ENCODE measurements at regions not wholly inside any gene's neighbourhood (a gene's known extent, or its start where the extent isn't known, plus 50 kb on each side); places are given as distances from the start of the nearest gene placed in this dataset.

DNA sequence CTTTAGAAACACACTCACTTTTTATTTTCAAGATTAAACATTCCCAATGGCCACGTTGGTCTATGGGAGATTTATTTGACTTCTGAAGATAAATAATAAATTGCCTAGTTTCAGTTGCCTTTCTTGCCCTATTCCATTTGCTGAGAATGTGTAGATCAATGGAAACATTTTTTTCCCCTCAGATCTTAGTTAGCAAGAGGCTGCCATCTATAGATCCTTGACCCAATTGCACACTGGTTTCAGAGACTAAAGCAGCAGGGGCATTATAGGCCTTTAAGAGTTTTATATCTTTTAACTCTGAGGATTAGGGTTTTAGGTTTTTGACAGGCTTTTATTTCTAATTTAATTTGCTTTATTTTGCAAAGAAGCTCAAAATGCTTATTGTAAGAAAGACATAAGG lies 163.2 kb upstream of the GPR26 start:
- no peak for DNase-seq

DNA sequence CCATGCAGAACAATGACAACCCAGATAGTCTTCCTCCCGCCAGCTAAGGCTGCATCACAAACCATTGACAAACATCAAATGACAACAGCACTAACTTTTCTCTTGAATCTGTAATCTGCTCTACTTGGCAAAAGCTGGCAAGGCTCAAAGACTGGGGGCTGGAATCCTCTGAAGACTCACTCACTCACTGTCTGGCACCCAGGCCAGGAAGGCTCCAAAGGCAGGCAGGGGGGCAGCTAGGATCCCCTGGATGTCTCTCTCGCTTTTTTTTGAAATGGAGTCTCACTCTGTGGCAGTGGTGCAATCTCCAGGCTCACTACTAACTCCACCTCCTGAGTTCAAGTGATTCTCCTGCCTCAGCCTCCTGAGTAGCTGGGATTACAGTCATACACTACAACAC lies 159.7 kb upstream of the GPR26 start:
- no peak for DNase-seq

DNA sequence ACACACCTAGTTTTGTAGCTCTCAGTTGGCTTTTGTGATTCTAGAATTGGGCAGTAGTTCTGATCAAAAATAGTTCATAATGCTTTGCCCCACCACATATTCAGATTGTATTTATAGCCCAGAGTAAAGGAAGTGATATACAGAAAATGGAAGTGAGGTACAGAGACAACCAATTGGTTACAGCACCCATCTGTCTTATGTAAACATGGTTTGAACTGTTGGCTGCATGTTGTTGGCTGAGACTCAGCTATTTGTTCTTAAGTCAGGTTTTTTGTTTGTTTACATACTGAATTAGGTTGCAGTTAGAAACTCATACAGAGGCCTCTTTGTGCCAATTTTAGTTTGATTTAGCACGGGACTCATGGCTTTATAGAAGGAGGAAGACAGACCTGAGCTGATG lies 158.9 kb upstream of the GPR26 start:
- DNase-seq: no peak

DNA sequence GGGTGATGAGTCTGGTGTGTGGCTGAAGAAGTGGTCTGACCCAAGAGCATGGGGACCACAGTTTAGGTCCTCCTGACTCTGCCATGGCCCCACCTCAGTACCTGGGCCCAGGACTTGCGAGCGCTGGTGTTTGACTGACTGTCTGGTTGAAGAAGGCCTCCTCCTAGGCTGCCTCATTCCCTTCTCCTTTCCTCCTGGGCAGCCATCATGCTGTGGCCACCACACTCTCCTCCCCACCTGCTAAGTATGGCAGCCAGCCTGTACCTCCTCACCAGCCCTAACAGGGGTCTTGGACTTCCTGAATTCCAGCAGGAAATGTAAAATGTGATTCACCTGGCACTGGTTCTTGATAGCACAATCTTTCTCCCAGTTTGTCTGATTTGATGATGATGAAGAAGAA lies 156.8 kb upstream of the GPR26 start:
- no peak for DNase-seq

GRCh38 chr10:123512901-123513775 lies 153.0 kb upstream of the GPR26 start:
- DNase-seq: no peak

- no peak for DNase-seq
Observed at GRCh38 chr10:123513870-123514269, 152.3 kb upstream of the GPR26 start.

- no peak for DNase-seq
Observed at GRCh38 chr10:123514996-123515395, 151.2 kb upstream of the GPR26 start.

DNA sequence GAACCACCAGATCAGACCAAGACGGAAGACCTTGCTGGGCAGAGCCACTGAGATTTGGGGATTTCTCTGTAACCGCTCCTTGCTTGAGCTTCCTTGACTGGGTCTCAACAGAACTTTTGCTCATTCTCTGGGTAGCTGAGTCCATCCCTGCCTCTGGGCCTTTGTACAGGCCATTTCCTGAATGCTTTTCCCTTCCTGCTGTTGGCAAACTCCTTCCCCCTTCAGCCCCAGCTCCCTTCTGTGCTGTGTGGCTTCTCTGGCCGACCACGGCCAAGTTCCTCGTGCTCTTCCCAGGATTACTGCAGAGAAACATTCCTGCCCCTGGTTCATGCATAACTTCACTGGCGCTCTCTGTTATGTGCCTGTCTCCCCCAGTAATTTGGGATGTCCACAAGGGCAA lies 150.5 kb upstream of the GPR26 start:
- DNase-seq: no peak

GRCh38 chr10:123516291-123516690 lies 149.9 kb upstream of the GPR26 start:
- DNase-seq: no peak

DNA sequence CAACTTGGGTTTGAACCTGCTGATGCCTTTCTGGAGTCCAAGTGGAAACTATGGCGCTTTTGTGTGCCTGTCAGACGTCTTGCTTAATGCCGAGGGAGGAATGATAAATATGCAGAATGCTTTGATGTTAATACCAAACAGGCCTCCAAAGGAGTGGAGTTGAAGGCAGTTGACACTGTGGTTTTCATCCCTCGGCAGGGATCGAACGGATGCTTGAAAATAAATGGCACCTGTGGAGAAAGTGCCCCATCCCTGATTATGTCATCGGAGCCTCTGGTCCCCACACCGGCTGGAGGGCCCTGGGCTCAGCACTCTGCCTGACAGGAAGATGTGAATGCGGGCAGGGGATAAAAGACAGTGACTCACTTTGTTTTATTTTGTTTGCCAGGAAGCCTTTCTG lies 148.7 kb upstream of the GPR26 start:
- no peak for DNase-seq

DNA sequence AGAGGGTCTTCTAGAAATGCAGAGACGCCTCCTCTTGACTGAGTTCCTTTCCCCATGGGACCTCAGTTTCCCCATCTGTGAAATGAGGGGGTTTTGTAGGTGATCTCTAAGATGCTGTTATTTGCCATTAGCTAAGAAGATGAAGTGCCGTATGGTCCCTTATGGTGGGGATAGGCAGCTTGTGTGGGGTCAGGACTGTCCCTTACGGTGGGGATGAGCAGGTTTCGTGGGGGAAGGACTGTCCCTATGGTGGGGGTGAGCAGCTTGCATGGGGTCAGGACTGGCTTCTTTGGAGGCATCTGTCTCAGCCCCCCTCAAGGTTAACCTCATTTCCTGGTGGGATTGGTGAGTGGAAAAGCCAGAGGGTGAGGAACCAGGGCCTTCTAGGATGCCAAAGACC lies 148.3 kb upstream of the GPR26 start:
- DNase-seq: no peak

DNA sequence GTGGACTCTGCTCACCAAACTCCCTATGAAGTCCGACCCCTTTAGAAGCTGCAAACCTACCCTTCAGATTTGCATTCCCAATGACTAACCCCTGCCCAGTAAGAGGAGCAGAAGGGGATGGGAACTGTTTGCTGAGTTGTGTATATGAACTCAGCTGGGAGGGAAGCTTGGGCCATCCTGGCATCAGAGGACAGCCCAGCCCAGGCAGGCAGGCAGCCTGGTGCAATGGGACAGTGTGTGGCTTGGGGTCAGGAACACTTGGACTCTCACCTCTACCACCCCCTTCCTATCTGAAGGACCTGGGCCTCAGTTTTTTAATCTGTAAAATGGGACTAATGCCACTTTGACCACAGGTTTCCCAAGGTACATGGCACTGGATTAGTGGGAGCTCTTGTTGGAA lies 147.4 kb upstream of the GPR26 start:
- DNase-seq: no peak

DNA sequence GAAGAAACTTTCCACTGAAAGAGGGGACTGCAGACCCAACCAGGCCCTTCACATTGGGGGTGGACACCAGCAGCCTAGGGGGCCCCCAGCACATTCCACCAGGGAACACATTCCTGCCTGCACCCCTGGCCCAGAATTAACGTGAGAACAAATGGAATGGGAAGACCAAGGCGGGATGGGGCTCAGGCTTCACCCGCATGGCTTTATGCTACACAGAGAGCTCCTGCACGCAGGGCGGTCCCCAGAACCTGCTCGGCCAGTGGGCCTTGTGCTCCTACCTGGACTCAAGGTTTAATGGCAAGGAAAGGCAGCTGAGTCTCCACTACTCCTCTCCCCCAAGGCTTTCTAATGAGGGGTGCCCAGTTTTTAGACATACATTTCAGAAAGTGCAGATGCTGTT lies 146.3 kb upstream of the GPR26 start:
- DNase-seq: no peak

GRCh38 chr10:123521076-123521475 lies 145.1 kb upstream of the GPR26 start:
- DNase-seq: no peak

- no peak for DNase-seq
Observed at GRCh38 chr10:123521556-123521955, 144.6 kb upstream of the GPR26 start.

DNA sequence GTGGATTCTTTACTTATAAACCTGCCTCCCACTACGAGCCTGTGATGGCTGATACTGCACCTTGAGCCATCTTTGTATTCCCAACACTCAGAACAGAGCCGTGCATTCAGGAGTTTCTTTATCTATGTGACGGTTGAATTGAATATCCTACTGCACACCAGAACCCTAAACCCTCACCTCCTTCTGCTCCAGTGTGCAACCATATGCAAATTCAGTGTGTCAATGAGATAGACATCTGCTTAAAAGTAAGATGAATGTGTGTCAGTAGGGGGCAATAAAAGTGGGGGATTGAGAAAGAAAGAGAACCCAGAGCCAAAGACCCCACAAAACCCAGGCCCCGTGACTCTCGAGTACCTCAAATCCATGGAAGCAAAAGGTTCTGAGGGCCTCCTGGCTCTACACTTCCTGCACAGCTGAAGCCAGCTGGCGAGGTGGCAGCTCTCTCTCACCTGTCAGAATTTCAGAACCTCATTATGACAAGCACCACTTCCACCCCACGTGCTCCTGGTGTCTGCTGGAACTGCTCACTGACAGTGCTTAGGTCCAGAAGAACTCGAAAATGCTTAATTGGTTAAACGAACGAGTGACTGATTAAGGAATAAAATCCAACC lies 143.3 kb upstream of the GPR26 start:
- DNase-seq: no peak

GRCh38 chr10:123523833-123524232 lies 142.3 kb upstream of the GPR26 start:
- no peak for DNase-seq

DNA sequence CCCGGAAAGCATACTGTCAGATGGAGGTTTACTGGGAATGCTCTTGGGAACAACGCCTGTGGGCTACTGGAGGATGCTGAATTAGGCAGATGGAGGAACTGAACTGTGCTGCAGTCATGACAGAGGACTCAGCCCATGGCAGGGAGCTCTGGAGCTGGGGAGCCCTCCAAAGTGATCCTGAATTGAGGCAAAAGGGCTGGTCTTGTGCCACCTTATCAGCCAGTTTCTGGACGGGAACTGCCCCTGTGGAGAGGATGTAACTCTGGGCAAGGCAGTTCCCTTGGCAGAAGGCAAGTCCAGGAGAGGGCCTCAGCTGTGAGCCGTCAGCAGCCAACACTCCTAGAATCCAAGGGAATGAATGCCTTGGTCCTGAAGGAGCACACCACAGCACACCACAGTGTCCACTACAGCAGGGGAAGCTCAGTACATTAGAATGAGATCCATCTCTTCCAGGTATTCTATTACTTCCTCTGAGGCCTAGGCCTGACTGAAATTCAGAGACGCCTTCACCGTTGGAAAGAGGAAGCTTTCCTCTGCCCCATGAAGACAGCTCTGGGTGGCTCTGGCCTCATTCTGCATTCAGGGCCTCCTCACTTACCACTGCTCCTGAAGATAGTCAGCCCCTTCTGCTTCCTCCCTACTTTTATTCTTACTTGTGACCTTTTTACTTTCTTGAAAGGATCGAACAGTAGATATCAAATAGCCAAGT lies 139.6 kb upstream of the GPR26 start:
- DNase-seq: no peak

GRCh38 chr10:123527151-123527550 lies 139.0 kb upstream of the GPR26 start:
- DNase-seq: no peak

DNA sequence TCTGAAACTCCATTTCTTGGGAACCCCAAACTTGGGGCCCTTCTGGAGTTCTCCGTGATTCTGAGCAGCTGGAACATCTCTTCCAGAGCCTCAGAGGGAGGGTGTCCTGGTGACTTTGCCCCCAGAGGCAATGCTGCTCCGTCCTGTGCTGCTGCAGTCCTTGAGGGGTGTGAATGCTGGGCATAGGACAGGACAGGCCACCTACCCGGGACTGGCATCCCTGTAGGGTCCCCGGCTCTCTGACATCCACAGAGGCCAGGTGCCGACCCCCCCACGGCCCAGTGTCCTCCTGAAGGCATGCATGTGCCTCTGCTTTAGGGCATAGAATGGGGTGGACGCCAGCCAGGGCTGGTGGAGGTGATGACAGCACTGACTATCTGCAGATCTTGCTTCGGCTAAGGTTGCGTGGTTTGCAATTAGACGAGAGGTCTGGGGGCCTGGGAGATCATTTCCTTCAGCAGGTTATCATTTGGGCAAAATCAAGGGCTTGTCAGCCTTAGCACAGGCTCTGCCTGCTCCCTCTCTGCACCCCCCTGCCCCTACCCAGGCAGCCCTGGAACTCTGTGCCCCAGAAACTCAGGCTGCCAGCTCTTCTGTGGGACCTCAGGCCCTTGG lies 136.9 kb upstream of the GPR26 start:
- no peak for DNase-seq

GRCh38 chr10:123530166-123530870 lies 135.8 kb upstream of the GPR26 start:
- DNase-seq: no peak

GRCh38 chr10:123535386-123535785 lies 130.8 kb upstream of the GPR26 start:
- no peak for DNase-seq

All from hematopoietic multipotent progenitor cell treated with erythropoietin and hydrocortisone succinate and interleukin-3 and kit ligand, for 6 days (in vitro differentiated cells).